PC-9 (cell line): ENCODE measurements at regions not wholly inside any gene's neighbourhood (a gene's known extent, or its start where the extent isn't known, plus 50 kb on each side); places are given as distances from the start of the nearest gene placed in this dataset.

Experiments
- BruUV-seq: library from RNA; stranded (reverse); fragments of 400-500 nt; replicated peaks from 2 replicates; lab custom pipeline; 2021; lab: Mats Ljungman, UMichigan
- CTCF ChIA-PET: fragments of 300-600 bp; sonication (Branson Sonifier 250); formaldehyde crosslinking; loops from one replicate; lab custom pipeline; 2022; ENCODE audit warnings: antibody characterized with exemption; lab: Charles Lee
- POLR2A ChIA-PET: fragments of 300-600 bp; sonication (Branson Sonifier 250); formaldehyde crosslinking; loops from one replicate; lab custom pipeline; 2022; ENCODE audit warnings: antibody characterized with exemption; ENCODE audit not compliant: unreplicated experiment; lab: Charles Lee
- DNase-seq, 2 experiments: peaks; one replicate each; pipeline versions ENCODE4 v3.0.0 to v3.0.0-alpha.2; 2015 to 2022; ENCODE audit warnings: mixed read lengths in 1 of 2
- H2AFZ ChIP-seq: fragments of 200-600 bp; sonication (generic); 2 replicates; pipeline ENCODE4 v1.8.1; 2017; ENCODE audit warnings: antibody characterized with exemption
- H3F3A ChIP-seq: fragments of 200-600 bp; sonication (generic); 2 replicates; pipeline ENCODE4 v1.8.1; 2017; ENCODE audit warnings: antibody characterized with exemption, mild to moderate bottlenecking, low read depth; ENCODE audit not compliant: insufficient read depth
- H3K27ac ChIP-seq: fragments of 200-600 bp; sonication (generic); 2 replicates; pipeline ENCODE4 v1.6.1; 2016; ENCODE audit warnings: mixed run types
- H3K27me3 ChIP-seq: fragments of 200-600 bp; sonication (generic); 2 replicates; pipeline ENCODE4 v1.6.1; 2016; ENCODE audit warnings: low read depth, mixed run types; ENCODE audit not compliant: insufficient read depth
- H3K36me3 ChIP-seq: fragments of 200-600 bp; sonication (generic); 2 replicates; pipeline ENCODE4 v1.6.1; 2016; ENCODE audit warnings: low read depth, mixed run types
- H3K4me1 ChIP-seq: fragments of 200-600 bp; sonication (generic); replicated peaks from 2 replicates; pipeline ENCODE4 v1.6.1; 2016; ENCODE audit warnings: mixed run types; ENCODE audit not compliant: insufficient read depth
- H3K4me2 ChIP-seq: fragments of 200-600 bp; sonication (generic); 2 replicates; pipeline ENCODE4 v1.6.1; 2017; ENCODE audit warnings: mixed run types
- H3K4me3 ChIP-seq: fragments of 200-600 bp; sonication (generic); 2 replicates; pipeline ENCODE4 v1.6.1; 2016; ENCODE audit warnings: mixed run types
- H3K79me2 ChIP-seq: fragments of 200-600 bp; sonication (generic); 2 replicates; pipeline ENCODE4 v1.6.1; 2017; ENCODE audit warnings: low read depth, mixed run types
- H3K9me2 ChIP-seq: fragments of 200-600 bp; sonication (generic); 2 replicates; pipeline ENCODE4 v1.8.1; 2017; ENCODE audit warnings: mild to moderate bottlenecking; ENCODE audit not compliant: insufficient read depth
- H3K9me3 ChIP-seq: fragments of 200-600 bp; sonication (generic); 2 replicates; pipeline ENCODE4 v1.8.1; 2016; ENCODE audit warnings: low read depth; ENCODE audit not compliant: insufficient read depth
- H4K20me1 ChIP-seq: fragments of 200-600 bp; sonication (generic); 2 replicates; pipeline ENCODE4 v1.8.1; 2017; ENCODE audit not compliant: insufficient read depth
- EZH2 ChIP-seq: fragments of 200-600 bp; sonication (generic); IDR thresholded peaks from 2 replicates; pipeline ENCODE4 v1.8.0; 2017; ENCODE audit warnings: antibody characterized with exemption, low read depth
- intact Hi-C: fragments of 100-400 bp; cut with micrococcal nuclease; formaldehyde crosslinking; loops from one replicate; pipeline ENCODE4 v1.10.0; 2022; ENCODE audit not compliant: unreplicated experiment
- TF ChIP-seq, protein P1 (sequence below): fragments of 200-600 bp; sonication (generic); conservative IDR thresholded peaks from 2 replicates; pipeline ENCODE4 v1.6.1; 2017; ENCODE audit warnings: mixed run types, antibody characterized with exemption, mild to moderate bottlenecking, moderate library complexity

DNA sequence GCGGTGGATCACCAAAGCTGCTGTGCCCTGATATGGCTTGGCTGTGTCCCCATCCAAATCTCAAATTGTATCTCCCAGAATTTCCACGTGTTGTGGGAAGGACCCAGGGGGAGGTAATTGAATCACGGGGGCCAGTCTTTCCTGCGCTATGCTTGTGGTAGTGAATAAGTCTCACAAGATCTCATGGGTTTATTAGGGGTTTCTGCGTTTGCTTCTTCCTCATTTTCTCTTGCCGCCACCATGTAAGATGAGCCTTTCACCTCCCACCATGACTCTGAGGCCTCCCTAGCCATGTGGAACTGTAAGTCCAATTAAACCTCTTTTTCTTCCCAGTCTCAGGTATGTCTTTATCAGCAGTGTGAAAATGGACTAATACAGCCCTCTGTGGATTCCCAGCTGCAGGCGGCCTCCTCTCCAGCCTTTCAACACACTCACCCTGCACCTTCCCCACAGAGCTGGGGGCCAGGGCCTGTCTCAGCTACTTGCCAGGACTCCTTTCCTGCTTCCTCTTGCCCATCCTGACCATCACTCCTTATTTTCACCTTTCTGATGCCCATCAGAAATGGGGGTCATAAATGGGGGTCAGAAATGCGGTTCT is 57.2 kb upstream of the TOMM7 start:
- no TSS peak for BruUV-seq
- ChIA-PET POLR2A (no interaction called here), CTCF (no interaction called here)
- Histone ChIP-seq H3K27me3 (no peaks in the 10 kb centered on the region), H3K4me1 (no peaks in the 10 kb centered on the region), H3K36me3 (no peaks in the 10 kb centered on the region), H3K79me2 (no peaks in the 10 kb centered on the region), H3F3A (no peaks in the 10 kb centered on the region), H3K9me2 (no peaks in the 10 kb centered on the region), H2AFZ (no peak overlapping the region), H4K20me1 (no peaks in the 10 kb centered on the region; the same call in 1 of the 2 replicates), H3K27ac (no peak overlapping the region), H3K4me2 (no peak overlapping the region), H3K4me3 (no peak overlapping the region), H3K9me3 (no peaks in the 10 kb centered on the region)
- TF ChIP-seq, protein P1, sequence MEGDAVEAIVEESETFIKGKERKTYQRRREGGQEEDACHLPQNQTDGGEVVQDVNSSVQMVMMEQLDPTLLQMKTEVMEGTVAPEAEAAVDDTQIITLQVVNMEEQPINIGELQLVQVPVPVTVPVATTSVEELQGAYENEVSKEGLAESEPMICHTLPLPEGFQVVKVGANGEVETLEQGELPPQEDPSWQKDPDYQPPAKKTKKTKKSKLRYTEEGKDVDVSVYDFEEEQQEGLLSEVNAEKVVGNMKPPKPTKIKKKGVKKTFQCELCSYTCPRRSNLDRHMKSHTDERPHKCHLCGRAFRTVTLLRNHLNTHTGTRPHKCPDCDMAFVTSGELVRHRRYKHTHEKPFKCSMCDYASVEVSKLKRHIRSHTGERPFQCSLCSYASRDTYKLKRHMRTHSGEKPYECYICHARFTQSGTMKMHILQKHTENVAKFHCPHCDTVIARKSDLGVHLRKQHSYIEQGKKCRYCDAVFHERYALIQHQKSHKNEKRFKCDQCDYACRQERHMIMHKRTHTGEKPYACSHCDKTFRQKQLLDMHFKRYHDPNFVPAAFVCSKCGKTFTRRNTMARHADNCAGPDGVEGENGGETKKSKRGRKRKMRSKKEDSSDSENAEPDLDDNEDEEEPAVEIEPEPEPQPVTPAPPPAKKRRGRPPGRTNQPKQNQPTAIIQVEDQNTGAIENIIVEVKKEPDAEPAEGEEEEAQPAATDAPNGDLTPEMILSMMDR, result no peak
- TF ChIP-seq EZH2, result no peak
- no peak for DNase-seq
- intact Hi-C loops, result no loop called here

DNA sequence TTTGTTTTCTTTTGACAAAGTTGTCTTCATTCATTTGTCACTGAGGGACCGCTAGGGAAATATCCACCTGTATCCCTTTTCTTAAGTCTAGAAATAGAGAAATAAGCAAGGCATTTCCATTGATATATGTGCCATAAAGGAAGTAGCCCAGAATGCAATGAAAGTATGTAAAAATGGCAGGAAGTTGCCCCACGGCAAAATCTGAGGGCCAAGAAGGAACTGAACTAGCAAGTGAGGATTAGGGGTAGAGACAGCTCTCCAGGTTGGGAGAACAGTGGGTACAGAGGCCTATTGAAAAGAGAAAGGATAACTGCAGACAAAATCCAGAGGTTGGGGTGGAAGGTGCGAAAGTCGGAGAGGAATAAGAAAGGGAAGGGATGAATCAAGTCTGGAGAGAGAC is 56.6 kb upstream of the TOMM7 start:
- H3F3A ChIP-seq, result no peaks in the 10 kb centered on the region
- no peaks in the 10 kb centered on the region for H3K4me1 ChIP-seq
- no peak for DNase-seq
- no peak overlapping the region for H3K4me3 ChIP-seq
- BruUV-seq, result no TSS peak
- no peaks in the 10 kb centered on the region for H3K36me3 ChIP-seq
- ChIA-PET CTCF (no interaction called here), POLR2A (no interaction called here)
- H3K27ac ChIP-seq, result no peak overlapping the region
- H3K9me2 ChIP-seq, result no peaks in the 10 kb centered on the region
- no peaks in the 10 kb centered on the region for H3K9me3 ChIP-seq
- no peaks in the 10 kb centered on the region for H3K27me3 ChIP-seq
- no peaks in the 10 kb centered on the region for H3K79me2 ChIP-seq
- H4K20me1 ChIP-seq, result no peaks in the 10 kb centered on the region; the same call in 1 of the 2 replicates
- TF ChIP-seq, protein P1, result no peak
- no peak for TF ChIP-seq EZH2
- no peak overlapping the region for H3K4me2 ChIP-seq
- no peak overlapping the region for H2AFZ ChIP-seq
- intact Hi-C loops, result no loop called here

- H3K4me3 ChIP-seq, result no peak overlapping the region
- no peaks in the 10 kb centered on the region for H3K36me3 ChIP-seq
- no peaks in the 10 kb centered on the region for H3K9me2 ChIP-seq
- ChIA-PET CTCF (interaction anchor here (0.5 kb wide), 1 partner anchor 9 kb away, joined by 10 read pairs; no protein-coding TSS in a partner anchor), POLR2A (interaction anchor here (0.6 kb wide), 1 partner anchor 10 kb away, joined by 4 read pairs; no protein-coding TSS in a partner anchor)
- no peaks in the 10 kb centered on the region for H3K27me3 ChIP-seq
- H3K4me1 ChIP-seq, result no peaks in the 10 kb centered on the region
- no TSS peak for BruUV-seq
- no peaks in the 10 kb centered on the region for H3K9me3 ChIP-seq
- H3K27ac ChIP-seq, result no peak overlapping the region
- H2AFZ ChIP-seq, result no peak overlapping the region
- H3K79me2 ChIP-seq, result no peaks in the 10 kb centered on the region
- no peak overlapping the region for H3K4me2 ChIP-seq
- TF ChIP-seq EZH2, result no peak
- TF ChIP-seq, protein P1, result no peak
- no peaks in the 10 kb centered on the region; the same call in 1 of the 2 replicates for H4K20me1 ChIP-seq
- no peaks in the 10 kb centered on the region for H3F3A ChIP-seq
- intact Hi-C loops, result no loop called here
- DNase-seq, result no peak
Observed at GRCh38 chr7:22876986-22877729, 54.5 kb upstream of the TOMM7 start.
